H9 (cell line): ENCODE measurements at regions not wholly inside any gene's neighbourhood (a gene's known extent, or its start where the extent isn't known, plus 50 kb on each side); places are given as distances from the start of the nearest gene placed in this dataset.

Experiments
- DNase-seq: peaks from one replicate; pipeline ENCODE4 v3.0.0-alpha.2; 2017
- H2AFZ ChIP-seq: one replicate; pipeline ENCODE4 v1.6.1; 2013; ENCODE audit warnings: mild to moderate bottlenecking, low read length, control low read depth, moderate library complexity
- H2AK5ac ChIP-seq: 2 replicates; pipeline ENCODE4 v1.6.1; 2013; ENCODE audit warnings: low read length, control low read depth, mixed read lengths; ENCODE audit not compliant: insufficient read length
- H2BK120ac ChIP-seq: one replicate; pipeline ENCODE4 v1.6.1; 2013; ENCODE audit warnings: low read depth, mild to moderate bottlenecking, low read length, control low read depth, inconsistent platforms; ENCODE audit not compliant: poor library complexity, severe bottlenecking
- H2BK12ac ChIP-seq: 2 replicates; pipeline ENCODE4 v1.6.1; 2013; ENCODE audit warnings: low read length, control low read depth, mixed read lengths, low read depth; ENCODE audit not compliant: insufficient read length
- H2BK15ac ChIP-seq: 2 replicates; pipeline ENCODE4 v1.6.1; 2013; ENCODE audit warnings: low read depth, low read length, control low read depth
- H2BK20ac ChIP-seq: one replicate; pipeline ENCODE4 v1.6.1; 2013; ENCODE audit warnings: low read depth, mild to moderate bottlenecking, low read length, control low read depth, inconsistent platforms; ENCODE audit not compliant: poor library complexity, severe bottlenecking
- H2BK5ac ChIP-seq: 2 replicates; pipeline ENCODE4 v1.6.1; 2013; ENCODE audit warnings: low read length, control low read depth, mixed read lengths; ENCODE audit not compliant: insufficient read length
- H3K14ac ChIP-seq: 2 replicates; pipeline ENCODE4 v1.6.1; 2013; ENCODE audit warnings: low read length, control low read depth; ENCODE audit not compliant: insufficient read depth
- H3K18ac ChIP-seq: 2 replicates; pipeline ENCODE4 v1.6.1; 2013; ENCODE audit warnings: low read depth, mild to moderate bottlenecking, mixed read lengths, low read length, control low read depth; ENCODE audit not compliant: insufficient read length
- H3K23ac ChIP-seq: 2 replicates; pipeline ENCODE4 v1.6.1; 2013; ENCODE audit warnings: low read length, control low read depth, mixed read lengths, low read depth; ENCODE audit not compliant: insufficient read length
- H3K23me2 ChIP-seq: 2 replicates; pipeline ENCODE4 v1.6.1; 2013; ENCODE audit warnings: low read depth, mild to moderate bottlenecking, mixed read lengths, low read length, control low read depth; ENCODE audit not compliant: insufficient read length, poor library complexity, severe bottlenecking
- H3K27ac ChIP-seq: 2 replicates; pipeline ENCODE4 v1.5.1; 2013; ENCODE audit warnings: low read length, control low read depth, mixed read lengths, low read depth; ENCODE audit not compliant: insufficient read length
- H3K27me3 ChIP-seq: 2 replicates; pipeline ENCODE4 v1.6.1; 2013; ENCODE audit warnings: low read length, control low read depth, inconsistent platforms; ENCODE audit not compliant: insufficient read depth
- H3K4ac ChIP-seq: 2 replicates; pipeline ENCODE4 v1.6.1; 2013; ENCODE audit warnings: low read depth, mild to moderate bottlenecking, control low read depth, inconsistent platforms, low read length, moderate library complexity
- H3K4me1 ChIP-seq: 2 replicates; pipeline ENCODE4 v1.6.1; 2013; ENCODE audit warnings: low read length, control low read depth, inconsistent platforms; ENCODE audit not compliant: insufficient read depth
- H3K4me2 ChIP-seq: 2 replicates; pipeline ENCODE4 v1.6.1; 2013; ENCODE audit warnings: low read length, control low read depth, mixed read lengths; ENCODE audit not compliant: insufficient read length, insufficient read depth
- H3K56ac ChIP-seq: 2 replicates; pipeline ENCODE4 v1.6.1; 2013; ENCODE audit warnings: low read depth, mild to moderate bottlenecking, mixed read lengths, low read length, control low read depth; ENCODE audit not compliant: insufficient read length
- H3K79me1 ChIP-seq: 2 replicates; pipeline ENCODE4 v1.6.1; 2013; ENCODE audit warnings: low read depth, mild to moderate bottlenecking, moderate library complexity, low read length, control low read depth, inconsistent platforms; ENCODE audit not compliant: insufficient read depth, poor library complexity, severe bottlenecking
- H3K79me2 ChIP-seq: 2 replicates; pipeline ENCODE4 v1.6.1; 2013; ENCODE audit warnings: low read length, control low read depth, inconsistent platforms; ENCODE audit not compliant: insufficient read depth
- H3K9ac ChIP-seq: 2 replicates; pipeline ENCODE4 v1.6.1; 2013; ENCODE audit warnings: low read length, control low read depth, mixed read lengths; ENCODE audit not compliant: insufficient read length; ENCODE audit errors: extremely low read depth
- H3K9me3 ChIP-seq: one replicate; pipeline ENCODE4 v1.6.1; 2013; ENCODE audit warnings: low read depth, low read length, inconsistent platforms; ENCODE audit not compliant: control insufficient read depth
- H3T11ph ChIP-seq: one replicate; pipeline ENCODE4 v1.6.1; 2013; ENCODE audit warnings: mild to moderate bottlenecking, low read length, control low read depth, inconsistent platforms
- H4K20me1 ChIP-seq: one replicate; pipeline ENCODE4 v1.6.1; 2013; ENCODE audit not compliant: control insufficient read depth, insufficient read length, insufficient read depth
- H4K5ac ChIP-seq: 2 replicates; pipeline ENCODE4 v1.6.1; 2013; ENCODE audit warnings: low read depth, mild to moderate bottlenecking, mixed read lengths, low read length, control low read depth; ENCODE audit not compliant: insufficient read length
- H4K8ac ChIP-seq: replicated peaks from 2 replicates; pipeline ENCODE4 v1.6.1; 2013; ENCODE audit warnings: low read length, control low read depth, mixed read lengths, low read depth; ENCODE audit not compliant: insufficient read length
- H4K91ac ChIP-seq: 2 replicates; pipeline ENCODE4 v1.6.1; 2013; ENCODE audit warnings: low read depth, mild to moderate bottlenecking, moderate library complexity, mixed read lengths, low read length, control low read depth; ENCODE audit not compliant: insufficient read length
- H3K27ac Mint-ChIP-seq, 3 experiments: 2 replicates in 2 of 3; 3 replicates in 1 of 3; pipeline ENCODE4 v1.8.0; 2020 to 2021; ENCODE audit warnings: mixed read lengths in 3 of 3, mild to moderate bottlenecking in 1 of 3, moderate library complexity in 1 of 3
- H3K27me3 Mint-ChIP-seq: 2 replicates; pipeline ENCODE4 v1.8.0; 2021; ENCODE audit warnings: low read depth, mild to moderate bottlenecking, moderate library complexity, mixed read lengths
- H3K36me3 Mint-ChIP-seq, 3 experiments: 2 replicates in 2 of 3; 3 replicates in 1 of 3; pipeline ENCODE4 v1.8.0; 2020 to 2021; ENCODE audit warnings: low read depth in 3 of 3, mixed read lengths in 3 of 3; ENCODE audit not compliant: insufficient read depth in 1 of 3
- H3K4me1 Mint-ChIP-seq, 2 experiments: 2 replicates each; pipeline ENCODE4 v1.8.0; 2020; ENCODE audit warnings: mixed read lengths in 2 of 2
- H3K4me3 Mint-ChIP-seq, 2 experiments: 2 replicates in 1 of 2; 3 replicates in 1 of 2; pipeline ENCODE4 v1.8.0; 2020 to 2021; ENCODE audit warnings: mild to moderate bottlenecking in 2 of 2, mixed read lengths in 2 of 2, moderate library complexity in 1 of 2
- H3K9me3 Mint-ChIP-seq, 2 experiments: 2 replicates in 1 of 2; 3 replicates in 1 of 2; pipeline ENCODE4 v1.8.0; 2020; ENCODE audit warnings: mild to moderate bottlenecking in 2 of 2, mixed read lengths in 2 of 2, moderate library complexity in 1 of 2
- WGBS: extraction: QIAGEN DNeasy Blood & Tissue Kit; methylation state at CpG from one replicate; pipeline ENCODE4 v1.1.7; 2013; ENCODE audit warnings: missing lambda C conversion rate, low lambda C conversion rate, mixed read lengths; ENCODE audit not compliant: insufficient read length; ENCODE audit errors: extremely low coverage; 5-methylcytosine and 5-hydroxymethylcytosine counted together
- TF ChIP-seq, protein P1 (sequence below): fragments of 200-600 bp; sonication (generic); conservative IDR thresholded peaks from 3 replicates; pipeline ENCODE4 v1.8.0; 2021; ENCODE audit warnings: antibody characterized with exemption, mild to moderate bottlenecking

DNA sequence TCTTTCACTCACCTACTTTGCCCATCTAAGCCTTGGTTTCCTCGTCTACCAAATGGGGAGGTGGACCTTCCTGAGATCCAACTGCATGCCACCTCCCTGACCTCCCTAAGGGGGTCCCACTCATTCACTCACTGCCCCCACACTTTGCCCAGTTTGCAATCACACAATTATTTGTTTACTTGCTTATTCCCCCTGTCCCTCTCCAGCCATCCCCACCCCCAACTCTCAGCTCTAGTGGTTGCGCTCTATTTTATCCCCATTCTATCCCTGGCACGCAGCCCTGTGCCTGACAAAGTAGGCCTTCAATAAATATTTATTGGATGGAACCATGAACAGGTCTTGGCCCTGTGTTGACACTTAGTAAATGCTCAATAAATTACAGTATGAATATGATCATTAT lies 130.8 kb upstream of the LARP1 start:
- H4K20me1 ChIP-seq = no peaks in the 10 kb centered on the region
- no peak overlapping the region for H2BK20ac ChIP-seq
- no peak overlapping the region for H2BK5ac ChIP-seq
- H3K56ac ChIP-seq = no peak overlapping the region
- no peak for DNase-seq
- TF ChIP-seq, protein P1, sequence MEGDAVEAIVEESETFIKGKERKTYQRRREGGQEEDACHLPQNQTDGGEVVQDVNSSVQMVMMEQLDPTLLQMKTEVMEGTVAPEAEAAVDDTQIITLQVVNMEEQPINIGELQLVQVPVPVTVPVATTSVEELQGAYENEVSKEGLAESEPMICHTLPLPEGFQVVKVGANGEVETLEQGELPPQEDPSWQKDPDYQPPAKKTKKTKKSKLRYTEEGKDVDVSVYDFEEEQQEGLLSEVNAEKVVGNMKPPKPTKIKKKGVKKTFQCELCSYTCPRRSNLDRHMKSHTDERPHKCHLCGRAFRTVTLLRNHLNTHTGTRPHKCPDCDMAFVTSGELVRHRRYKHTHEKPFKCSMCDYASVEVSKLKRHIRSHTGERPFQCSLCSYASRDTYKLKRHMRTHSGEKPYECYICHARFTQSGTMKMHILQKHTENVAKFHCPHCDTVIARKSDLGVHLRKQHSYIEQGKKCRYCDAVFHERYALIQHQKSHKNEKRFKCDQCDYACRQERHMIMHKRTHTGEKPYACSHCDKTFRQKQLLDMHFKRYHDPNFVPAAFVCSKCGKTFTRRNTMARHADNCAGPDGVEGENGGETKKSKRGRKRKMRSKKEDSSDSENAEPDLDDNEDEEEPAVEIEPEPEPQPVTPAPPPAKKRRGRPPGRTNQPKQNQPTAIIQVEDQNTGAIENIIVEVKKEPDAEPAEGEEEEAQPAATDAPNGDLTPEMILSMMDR = no peak
- H3K4me1 ChIP-seq = no peaks in the 10 kb centered on the region
- H4K8ac ChIP-seq = no peak overlapping the region
- H3K9me3 Mint-ChIP-seq = no peaks in the 10 kb centered on the region
- H3K4me2 ChIP-seq = no peak overlapping the region
- no peaks in the 10 kb centered on the region for H3K79me2 ChIP-seq
- H3K4ac ChIP-seq = no peak overlapping the region
- H3K79me1 ChIP-seq = no peaks in the 10 kb centered on the region
- H3K23ac ChIP-seq = no peak overlapping the region
- H3K27ac Mint-ChIP-seq = no peak overlapping the region
- no peak overlapping the region for H3K27ac ChIP-seq
- no CpG with 5 or more reads among the region's 3 CpGs for WGBS
- H4K91ac ChIP-seq = no peak overlapping the region
- H2AK5ac ChIP-seq = no peak overlapping the region
- no peak overlapping the region for H2BK15ac ChIP-seq
- no peak overlapping the region for H2BK12ac ChIP-seq
- no peak overlapping the region for H3K14ac ChIP-seq
- no peaks in the 10 kb centered on the region; the same call in 1 of the 2 replicates for H3K27me3 ChIP-seq
- peaks cover 7 to 10% of the 10 kb centered on the region in 2 experiments; a peak in 3 of 4 replicates for H3K4me1 Mint-ChIP-seq
- no peak overlapping the region for H2AFZ ChIP-seq
- H4K5ac ChIP-seq = no peak overlapping the region
- no peak overlapping the region for H3K18ac ChIP-seq
- peaks cover 14% of the 10 kb centered on the region for H3K27me3 Mint-ChIP-seq
- no peak overlapping the region for H2BK120ac ChIP-seq
- no peak overlapping the region for H3K9ac ChIP-seq
- no peak overlapping the region for H3T11ph ChIP-seq
- H3K9me3 ChIP-seq = no peaks in the 10 kb centered on the region
- no peaks in the 10 kb centered on the region for H3K23me2 ChIP-seq
- no peak overlapping the region for H3K4me3 Mint-ChIP-seq
- H3K36me3 Mint-ChIP-seq = no peaks in the 10 kb centered on the region
